HG03442 (cell line): ENCODE measurements at regions not wholly inside any gene's neighbourhood (a gene's known extent, or its start where the extent isn't known, plus 50 kb on each side); places are given as distances from the start of the nearest gene placed in this dataset.
A peak's percentile ranks its signal among the peaks of the same experiment; 100 is the strongest.

ENCODE experiments used
- ATAC-seq: cut with Tn5 transposase; IDR thresholded peaks from one replicate; pipeline ENCODE4 v1.9.1; 2021; ENCODE audit warnings: mild to moderate bottlenecking, moderate library complexity; ENCODE audit not compliant: unreplicated experiment

GRCh38 chr10:28781296-28781695 is 104.0 kb downstream of the BAMBI start:
- no peak for ATAC-seq

DNA sequence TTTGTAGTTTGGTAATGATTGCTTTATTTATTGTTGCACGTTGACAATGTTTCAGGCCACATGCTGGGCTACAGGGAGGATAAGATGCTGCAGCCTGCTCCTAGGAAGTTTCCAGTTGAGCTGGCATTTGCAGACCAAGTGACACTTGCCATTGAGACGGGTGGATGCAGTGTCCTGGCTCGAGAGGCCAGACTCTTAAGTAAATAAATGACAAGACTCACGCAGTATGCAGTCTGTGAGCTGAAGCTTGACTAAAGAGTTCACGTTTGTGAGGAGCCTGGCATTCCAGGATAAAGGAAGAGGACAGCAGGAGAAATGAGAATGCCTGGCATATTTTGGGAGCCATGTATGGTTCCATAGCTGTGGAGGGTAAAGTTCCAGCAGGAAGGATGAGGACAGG is 105.8 kb downstream of the BAMBI start:
- no peak for ATAC-seq

GRCh38 chr10:28785018-28785417 is 107.7 kb downstream of the BAMBI start:
- ATAC-seq, result no peak

- ATAC-seq, result peak; percentile 72
Measured at GRCh38 chr10:28788252-28788651, 110.9 kb downstream of the BAMBI start.

DNA sequence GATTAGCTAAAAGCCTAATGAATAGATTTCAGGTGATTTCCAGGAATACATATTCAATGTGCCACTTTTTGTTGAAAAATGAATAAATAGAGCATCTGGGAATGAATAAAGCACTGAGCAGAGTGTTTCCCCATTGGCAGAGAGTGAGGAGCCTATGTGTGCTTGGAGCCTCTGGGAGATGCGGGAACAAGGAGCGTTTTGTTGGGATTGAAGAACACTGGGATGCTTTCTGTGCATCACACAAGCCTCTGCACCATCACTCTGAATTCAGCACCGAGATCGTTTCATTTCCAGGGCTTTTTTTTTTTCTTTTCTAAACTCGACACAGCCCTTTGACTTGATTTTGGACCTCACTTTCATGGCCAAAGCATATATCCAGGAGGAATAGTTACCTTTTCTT is 111.4 kb downstream of the BAMBI start:
- ATAC-seq, result no peak

DNA sequence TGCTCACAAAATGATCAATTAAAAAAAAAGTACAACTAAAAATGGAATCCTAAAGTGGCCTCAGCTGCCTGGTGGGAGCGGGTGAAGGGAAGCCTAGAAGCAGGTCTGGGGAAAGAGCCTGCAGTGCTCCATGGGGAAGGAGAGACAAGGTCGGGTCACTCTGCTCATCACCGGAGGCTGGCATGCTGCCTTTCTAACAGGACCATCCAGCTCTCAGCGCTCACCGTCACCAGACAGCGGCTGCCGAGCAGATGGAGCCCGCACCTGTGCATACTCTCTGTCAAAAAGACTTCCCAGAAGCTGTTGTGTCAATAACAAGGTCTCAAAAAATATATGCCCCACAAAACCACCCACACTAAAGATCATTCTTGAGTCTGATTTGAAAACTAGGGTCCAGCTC is 112.8 kb downstream of the BAMBI start:
- no peak for ATAC-seq

- no peak for ATAC-seq
Measured at GRCh38 chr10:28793482-28793881, 116.2 kb downstream of the BAMBI start.

GRCh38 chr10:28794986-28795385 is 117.7 kb downstream of the BAMBI start:
- ATAC-seq, result no peak

- ATAC-seq, result no peak
Measured at GRCh38 chr10:28796606-28797512, 119.5 kb downstream of the BAMBI start.

DNA sequence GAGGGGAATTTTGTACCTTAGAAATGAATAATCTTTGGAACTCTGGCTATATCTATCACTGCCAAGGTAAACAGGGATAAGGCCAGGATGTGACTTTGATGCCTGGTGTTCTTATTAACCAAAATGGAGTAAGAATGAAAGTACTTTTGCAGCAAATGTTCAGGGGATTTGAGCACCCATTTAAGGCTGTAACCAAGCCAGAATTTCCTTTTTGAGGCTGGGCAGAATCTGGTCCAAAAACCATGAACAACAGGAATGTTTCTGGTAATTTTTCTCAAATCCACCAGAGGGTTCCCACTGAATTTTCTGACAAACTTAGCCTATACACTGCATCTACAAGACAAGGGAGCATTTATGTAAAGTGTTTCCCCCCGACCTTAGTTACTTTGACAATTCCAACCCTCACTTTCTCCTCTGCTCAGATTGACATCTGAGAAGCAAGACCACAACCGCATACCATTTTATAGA is 120.6 kb downstream of the BAMBI start:
- no peak for ATAC-seq

DNA sequence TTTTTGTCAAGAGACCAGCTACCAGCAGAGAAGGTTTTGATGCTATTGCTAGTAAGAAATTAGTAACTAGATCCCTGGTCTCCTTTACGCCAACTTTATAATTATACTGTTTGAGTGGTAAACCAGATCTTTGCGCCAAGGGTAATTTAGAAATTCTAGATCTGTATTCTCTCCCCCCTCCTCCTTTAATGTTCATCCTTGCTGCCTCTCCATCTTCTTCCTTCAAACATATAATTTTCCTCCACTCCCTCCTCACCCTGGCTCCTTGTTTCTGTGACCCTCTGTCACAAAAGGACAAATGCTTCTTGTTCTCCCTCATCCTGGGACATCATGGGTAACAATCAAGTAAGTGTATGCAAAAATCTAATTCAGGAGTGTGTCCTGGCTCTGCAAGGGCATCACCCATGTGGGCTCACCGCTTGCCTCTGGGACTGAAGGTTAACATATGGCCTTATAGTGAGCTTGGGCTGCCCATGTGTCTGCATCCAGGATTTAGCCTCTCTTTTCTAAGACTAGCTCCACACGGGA is 121.2 kb downstream of the BAMBI start:
- no peak for ATAC-seq

DNA sequence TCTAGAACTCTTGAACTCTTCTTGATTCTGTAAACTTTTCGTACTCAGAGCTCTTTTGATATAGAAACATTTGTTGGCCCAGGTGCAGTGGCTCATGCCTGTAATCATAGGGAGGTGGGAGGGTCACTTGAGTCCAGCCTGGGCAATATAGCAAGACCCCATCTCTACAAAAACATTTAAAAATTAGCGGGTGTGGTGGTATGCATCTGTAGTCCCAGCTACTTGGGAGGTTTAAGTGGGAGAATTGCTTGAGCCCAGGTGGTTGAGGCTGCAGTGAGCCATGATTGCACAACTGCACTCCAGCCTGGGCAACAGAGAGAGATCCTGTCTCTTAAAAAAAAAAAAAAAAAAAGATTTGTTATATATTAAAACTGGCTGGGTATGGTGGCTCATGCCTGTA is 121.6 kb downstream of the BAMBI start:
- no peak for ATAC-seq

DNA sequence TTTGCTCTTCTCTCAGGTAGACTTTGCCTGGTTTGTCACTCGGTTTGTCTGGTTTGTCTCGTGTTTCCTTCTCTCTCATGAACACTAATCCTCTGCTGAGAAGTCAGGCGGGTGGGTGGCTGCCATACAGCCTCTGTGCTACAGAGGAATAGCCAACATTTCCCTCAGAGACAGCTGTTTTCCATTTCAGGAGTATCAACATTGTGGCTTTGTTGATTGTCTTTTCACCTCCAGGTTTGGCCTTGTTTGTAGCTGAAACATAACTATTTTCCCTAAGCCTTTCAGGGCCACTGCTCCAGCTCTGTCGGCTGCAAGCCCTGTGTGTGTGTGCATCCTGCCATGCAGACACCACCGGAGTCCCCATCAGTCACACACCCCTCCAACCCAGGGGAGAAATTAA is 122.8 kb downstream of the BAMBI start:
- ATAC-seq, result no peak

DNA sequence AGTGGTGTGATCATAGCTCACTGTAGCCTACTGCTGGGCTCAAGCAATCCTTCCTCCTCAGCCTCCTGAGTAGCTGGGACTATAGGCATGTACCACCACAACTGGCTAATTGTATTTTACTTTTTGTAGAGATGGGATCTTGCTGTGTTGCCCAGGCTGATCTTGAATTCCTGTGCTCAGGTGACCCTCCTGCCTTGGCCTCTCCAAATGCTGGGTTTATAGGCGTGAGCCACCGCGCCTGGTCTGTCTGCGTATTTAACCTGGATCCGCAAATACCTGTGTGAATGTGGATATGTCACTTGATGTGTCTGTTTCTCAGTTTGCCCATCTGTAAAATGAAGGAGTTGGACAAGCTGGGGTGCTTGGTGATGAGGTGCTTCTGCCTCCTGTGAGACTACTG is 123.9 kb downstream of the BAMBI start:
- no peak for ATAC-seq

DNA sequence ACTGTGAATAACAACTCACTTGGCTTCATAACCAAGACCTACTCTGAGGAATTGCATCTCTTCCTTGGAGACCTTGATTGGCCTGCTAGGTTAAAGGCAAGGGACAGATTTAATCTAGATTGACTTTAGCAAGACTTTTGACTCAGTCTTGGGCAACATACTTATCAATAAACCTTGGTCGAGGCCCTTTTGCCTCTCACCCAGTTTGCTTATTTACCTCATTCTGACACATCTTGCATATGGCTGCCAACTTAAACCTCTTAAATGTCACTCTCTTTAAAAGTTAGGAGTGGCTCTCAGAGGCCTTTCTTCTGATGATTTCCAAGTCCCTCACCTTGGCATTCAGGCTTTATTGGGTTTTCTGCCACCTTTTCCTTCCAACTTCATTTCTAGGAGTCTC is 124.5 kb downstream of the BAMBI start:
- ATAC-seq, result no peak

DNA sequence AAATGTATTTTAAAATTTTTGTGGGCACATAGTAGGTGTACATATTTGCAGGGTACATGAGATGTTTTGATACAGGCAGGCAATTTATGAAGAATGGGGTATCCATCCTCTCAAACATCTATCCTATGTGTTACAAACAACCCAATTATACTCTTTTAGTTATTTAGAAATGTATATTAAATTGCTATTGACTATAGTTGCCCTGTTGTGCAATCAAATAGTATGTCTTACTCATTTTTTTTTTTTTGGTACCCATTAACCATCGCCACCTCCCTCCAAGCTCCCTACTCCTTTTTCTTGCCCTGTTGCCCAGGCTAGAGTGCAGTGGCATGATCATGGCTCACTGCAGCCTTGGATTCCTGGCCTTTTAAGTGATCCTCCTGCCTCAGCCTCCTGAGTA is 128.1 kb downstream of the BAMBI start:
- ATAC-seq, result no peak

GRCh38 chr10:28806488-28806941 is 129.2 kb downstream of the BAMBI start:
- ATAC-seq, result no peak

- ATAC-seq, result no peak
Measured at GRCh38 chr10:28806951-28807759, 129.8 kb downstream of the BAMBI start.

DNA sequence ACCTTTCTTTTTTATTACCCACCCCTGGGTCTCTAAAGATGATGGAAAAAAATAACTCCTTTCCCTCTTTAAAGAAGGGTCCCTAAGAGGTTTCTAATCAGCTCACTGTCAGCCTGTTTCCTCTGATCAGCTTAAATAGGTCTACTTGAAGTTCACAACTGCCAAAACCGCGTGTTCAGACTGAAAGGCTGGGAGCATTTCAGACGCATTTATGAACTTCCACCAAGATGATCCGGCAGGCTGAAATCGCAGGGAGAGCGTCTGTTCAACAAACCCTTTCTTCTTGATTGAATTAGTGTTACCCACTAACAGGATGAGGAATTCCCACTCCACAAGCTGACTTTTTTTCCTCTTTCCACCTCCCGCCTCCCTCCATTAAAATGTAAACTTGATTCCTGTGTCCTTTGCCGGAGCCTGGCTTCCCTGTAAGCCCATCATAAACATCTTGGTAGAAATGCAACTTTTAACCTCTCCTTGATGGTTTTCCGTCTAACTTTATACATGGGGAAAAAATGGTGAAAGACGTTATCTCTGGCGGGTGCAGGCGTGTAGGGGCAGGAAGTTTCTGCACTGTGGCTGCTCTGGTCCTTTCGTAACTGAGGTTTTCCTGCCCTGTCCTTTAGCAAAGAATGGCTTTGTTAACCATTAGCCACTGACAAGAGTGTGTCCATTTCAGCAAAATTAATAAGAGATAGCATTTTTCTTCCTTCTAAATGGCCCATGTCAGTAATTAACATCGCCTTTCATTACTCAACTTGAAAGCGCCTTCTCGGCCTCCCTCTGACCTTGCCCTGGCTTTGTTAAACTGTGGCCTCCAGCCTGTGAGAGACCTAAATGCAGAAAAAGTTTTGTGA is 130.7 kb downstream of the BAMBI start:
- no peak for ATAC-seq

DNA sequence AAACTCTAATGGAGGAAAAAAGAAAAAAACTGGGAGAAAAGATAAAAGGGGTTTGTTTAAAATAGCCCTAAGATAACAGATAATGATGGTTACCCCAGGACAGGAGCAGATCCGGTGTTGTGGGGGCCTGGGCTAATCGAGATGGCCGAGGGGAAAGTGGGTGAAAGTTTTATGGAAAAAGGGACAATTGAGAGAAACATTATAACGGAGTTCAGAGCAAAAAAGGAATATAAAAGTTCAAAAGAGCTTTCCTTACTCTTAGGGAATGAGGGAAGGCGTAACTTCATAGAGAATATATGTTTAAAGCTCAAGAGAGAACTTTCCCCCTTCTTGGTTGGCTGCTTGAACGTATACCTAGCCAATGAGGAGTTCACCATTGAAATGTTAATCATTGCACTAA is 131.4 kb downstream of the BAMBI start:
- ATAC-seq, result no peak
